GM19351 (cell line): ENCODE measurements at regions not wholly inside any gene's neighbourhood (a gene's known extent, or its start where the extent isn't known, plus 50 kb on each side); places are given as distances from the start of the nearest gene placed in this dataset.

Experiments
- ATAC-seq: cut with Tn5 transposase; IDR thresholded peaks from one replicate; pipeline ENCODE4 v1.9.1; 2021; ENCODE audit warnings: mild to moderate bottlenecking, moderate library complexity; ENCODE audit not compliant: unreplicated experiment

GRCh38 chr2:136207030-136207623, 89.2 kb upstream of the CXCR4 start:
- peak; percentile 50 for ATAC-seq

- peak; percentile 91 for ATAC-seq
Observed at GRCh38 chr2:136206613-136207012, 88.7 kb upstream of the CXCR4 start.

GRCh38 chr2:136205615-136206014, 87.7 kb upstream of the CXCR4 start:
- ATAC-seq, result no peak

GRCh38 chr2:136204971-136205370, 87.0 kb upstream of the CXCR4 start:
- no peak for ATAC-seq

- ATAC-seq, result no peak
Observed at GRCh38 chr2:136195226-136195625, 77.3 kb upstream of the CXCR4 start.

- no peak for ATAC-seq
Observed at GRCh38 chr2:136191041-136191440, 73.1 kb upstream of the CXCR4 start.

GRCh38 chr2:136189221-136189782, 71.4 kb upstream of the CXCR4 start:
- ATAC-seq, result no peak

- ATAC-seq, result no peak
Observed at GRCh38 chr2:136188086-136188485, 70.1 kb upstream of the CXCR4 start.

GRCh38 chr2:136185981-136186776, 68.2 kb upstream of the CXCR4 start:
- ATAC-seq, result no peak

GRCh38 chr2:136183097-136183496, 65.1 kb upstream of the CXCR4 start:
- no peak for ATAC-seq

GRCh38 chr2:136182315-136182714, 64.4 kb upstream of the CXCR4 start:
- no peak for ATAC-seq

GRCh38 chr2:136179602-136179975, 61.6 kb upstream of the CXCR4 start:
- no peak for ATAC-seq

GRCh38 chr2:136178941-136179601, 61.1 kb upstream of the CXCR4 start:
- ATAC-seq, result no peak

- ATAC-seq, result no peak
Observed at GRCh38 chr2:136175868-136176267, 57.9 kb upstream of the CXCR4 start.

GRCh38 chr2:136175466-136175865, 57.5 kb upstream of the CXCR4 start:
- ATAC-seq, result no peak

GRCh38 chr2:136173126-136173525, 55.2 kb upstream of the CXCR4 start:
- no peak for ATAC-seq

- no peak for ATAC-seq
Observed at GRCh38 chr2:136171223-136171622, 53.3 kb upstream of the CXCR4 start.

GRCh38 chr2:136168720-136169119, 50.8 kb upstream of the CXCR4 start:
- ATAC-seq, result no peak

GRCh38 chr2:136167721-136168475, 49.9 kb upstream of the CXCR4 start:
- no peak for ATAC-seq
